HEK293 (cell line): ENCODE measurements at regions not wholly inside any gene's neighbourhood (a gene's known extent, or its start where the extent isn't known, plus 50 kb on each side); places are given as distances from the start of the nearest gene placed in this dataset.

ENCODE experiments used
- ATF2 ChIP-seq: fragments of 450-650 bp; formaldehyde crosslinking; IDR thresholded peaks from 2 replicates; pipeline ENCODE4 v1.5.1; 2016; ENCODE audit warnings: missing biosample characterization, missing genetic modification characterization, low read depth
- BCL11A ChIP-seq: fragments of 450-650 bp; formaldehyde crosslinking; IDR thresholded peaks from 2 replicates; pipeline ENCODE4 v1.5.1; 2016; ENCODE audit warnings: low read depth, missing biosample characterization, missing genetic modification characterization
- INSM2 ChIP-seq: fragments of 450-650 bp; formaldehyde crosslinking; IDR thresholded peaks from 2 replicates; pipeline ENCODE4 v1.5.1; 2016; ENCODE audit warnings: missing biosample characterization, missing genetic modification characterization
- KLF7 ChIP-seq: fragments of 450-650 bp; formaldehyde crosslinking; IDR thresholded peaks from 2 replicates; pipeline ENCODE4 v1.5.1; 2016; ENCODE audit warnings: missing biosample characterization, missing genetic modification characterization, borderline replicate concordance
- OVOL3 ChIP-seq: fragments of 450-650 bp; formaldehyde crosslinking; IDR thresholded peaks from 2 replicates; pipeline ENCODE4 v1.5.1; 2016; ENCODE audit warnings: missing biosample characterization, missing genetic modification characterization
- PRDM1 ChIP-seq: fragments of 450-650 bp; formaldehyde crosslinking; IDR thresholded peaks from 2 replicates; pipeline ENCODE4; 2016; ENCODE audit warnings: missing biosample characterization, missing genetic modification characterization
- SP2 ChIP-seq: fragments of 450-650 bp; formaldehyde crosslinking; IDR thresholded peaks from 2 replicates; pipeline ENCODE4 v1.5.1; 2016; ENCODE audit warnings: missing biosample characterization, missing genetic modification characterization
- YY1 ChIP-seq: fragments of 450-650 bp; formaldehyde crosslinking; IDR thresholded peaks from 2 replicates; pipeline ENCODE4 v1.5.1; 2018; ENCODE audit warnings: missing biosample characterization, missing genetic modification characterization
- ZBTB1 ChIP-seq: fragments of 450-650 bp; formaldehyde crosslinking; IDR thresholded peaks from 2 replicates; pipeline ENCODE4 v1.5.1; 2016; ENCODE audit warnings: missing biosample characterization, missing genetic modification characterization
- ZEB2 ChIP-seq: fragments of 450-650 bp; formaldehyde crosslinking; IDR thresholded peaks from 2 replicates; pipeline ENCODE4 v1.5.1; 2016; ENCODE audit warnings: missing biosample characterization, missing genetic modification characterization
- ZFHX2 ChIP-seq: fragments of 450-650 bp; formaldehyde crosslinking; conservative IDR thresholded peaks from 2 replicates; pipeline ENCODE4 v1.5.1; 2016; ENCODE audit warnings: missing biosample characterization, missing genetic modification characterization
- ZFP3 ChIP-seq: fragments of 450-650 bp; formaldehyde crosslinking; IDR thresholded peaks from 2 replicates; pipeline ENCODE4 v1.5.1; 2016; ENCODE audit warnings: low read depth, missing biosample characterization, missing genetic modification characterization
- ZNF140 ChIP-seq: fragments of 450-650 bp; formaldehyde crosslinking; IDR thresholded peaks from 2 replicates; pipeline ENCODE4 v1.5.1; 2016; ENCODE audit warnings: missing biosample characterization, missing genetic modification characterization
- ZNF146 ChIP-seq: fragments of 450-650 bp; formaldehyde crosslinking; IDR thresholded peaks from 2 replicates; pipeline ENCODE4 v1.5.1; 2016; ENCODE audit warnings: missing biosample characterization, missing genetic modification characterization
- ZNF18 ChIP-seq: fragments of 450-650 bp; formaldehyde crosslinking; IDR thresholded peaks from 2 replicates; pipeline ENCODE4 v1.5.1; 2016; ENCODE audit warnings: missing biosample characterization, missing genetic modification characterization
- ZNF19 ChIP-seq: fragments of 450-650 bp; formaldehyde crosslinking; IDR thresholded peaks from 2 replicates; pipeline ENCODE4; 2016; ENCODE audit warnings: missing biosample characterization, missing genetic modification characterization, low read depth
- ZNF2 ChIP-seq: fragments of 450-650 bp; formaldehyde crosslinking; IDR thresholded peaks from 2 replicates; pipeline ENCODE4 v1.5.1; 2016; ENCODE audit warnings: missing biosample characterization, missing genetic modification characterization
- ZNF23 ChIP-seq: fragments of 450-650 bp; formaldehyde crosslinking; IDR thresholded peaks from 2 replicates; pipeline ENCODE4 v1.5.1; 2016; ENCODE audit warnings: missing biosample characterization, missing genetic modification characterization, borderline replicate concordance
- ZNF302 ChIP-seq: fragments of 450-650 bp; formaldehyde crosslinking; IDR thresholded peaks from 2 replicates; pipeline ENCODE4 v1.5.1; 2016; ENCODE audit warnings: missing biosample characterization, missing genetic modification characterization, low read depth
- ZNF350 ChIP-seq: fragments of 450-650 bp; formaldehyde crosslinking; IDR thresholded peaks from 2 replicates; pipeline ENCODE4 v1.5.0; 2017; ENCODE audit warnings: missing biosample characterization, mild to moderate bottlenecking, missing genetic modification characterization
- ZNF426 ChIP-seq: fragments of 450-650 bp; formaldehyde crosslinking; IDR thresholded peaks from 2 replicates; pipeline ENCODE4 v1.5.1; 2017; ENCODE audit warnings: missing biosample characterization, missing genetic modification characterization, mild to moderate bottlenecking, inconsistent platforms, moderate library complexity
- ZNF473 ChIP-seq: fragments of 450-650 bp; formaldehyde crosslinking; IDR thresholded peaks from 2 replicates; pipeline ENCODE4 v1.5.1; 2017; ENCODE audit warnings: missing biosample characterization, missing genetic modification characterization
- ZNF48 ChIP-seq: fragments of 450-650 bp; formaldehyde crosslinking; IDR thresholded peaks from 2 replicates; pipeline ENCODE4 v1.5.1; 2016; ENCODE audit warnings: missing biosample characterization, missing genetic modification characterization
- ZNF521 ChIP-seq: fragments of 450-650 bp; formaldehyde crosslinking; IDR thresholded peaks from 2 replicates; pipeline ENCODE4 v1.5.1; 2017; ENCODE audit warnings: missing biosample characterization, mild to moderate bottlenecking, missing genetic modification characterization
- ZNF544 ChIP-seq: fragments of 450-650 bp; formaldehyde crosslinking; IDR thresholded peaks from 2 replicates; pipeline ENCODE4 v1.5.0; 2017; ENCODE audit warnings: missing biosample characterization, missing genetic modification characterization
- ZNF549 ChIP-seq: fragments of 450-650 bp; IDR thresholded peaks from 2 replicates; pipeline ENCODE4 v1.5.1; 2018; ENCODE audit warnings: missing biosample characterization, missing genetic modification characterization, mild to moderate bottlenecking, inconsistent platforms, moderate library complexity
- ZNF558 ChIP-seq: fragments of 450-650 bp; formaldehyde crosslinking; IDR thresholded peaks from 2 replicates; pipeline ENCODE4 v1.5.1; 2016; ENCODE audit warnings: missing biosample characterization, missing genetic modification characterization
- ZNF561 ChIP-seq: fragments of 450-650 bp; IDR thresholded peaks from 2 replicates; pipeline ENCODE4 v1.5.1; 2018; ENCODE audit warnings: missing biosample characterization, missing genetic modification characterization, borderline replicate concordance
- ZNF571 ChIP-seq: fragments of 450-650 bp; formaldehyde crosslinking; IDR thresholded peaks from 2 replicates; pipeline ENCODE4 v1.5.0; 2017; ENCODE audit warnings: missing biosample characterization, missing genetic modification characterization
- ZNF623 ChIP-seq: fragments of 450-650 bp; formaldehyde crosslinking; IDR thresholded peaks from 2 replicates; pipeline ENCODE4 v1.5.1; 2016; ENCODE audit warnings: missing biosample characterization, missing genetic modification characterization
- ZNF626 ChIP-seq: fragments of 450-650 bp; sonication (Bioruptor Pico); formaldehyde crosslinking; IDR thresholded peaks from 2 replicates; pipeline ENCODE4 v1.5.1; 2018; ENCODE audit warnings: missing biosample characterization, missing genetic modification characterization, inconsistent platforms
- ZNF629 ChIP-seq: fragments of 450-650 bp; formaldehyde crosslinking; IDR thresholded peaks from 2 replicates; pipeline ENCODE4 v1.5.1; 2017; ENCODE audit warnings: missing biosample characterization, missing genetic modification characterization
- ZNF658 ChIP-seq: fragments of 450-650 bp; formaldehyde crosslinking; IDR thresholded peaks from 2 replicates; pipeline ENCODE4; 2016; ENCODE audit warnings: missing biosample characterization, missing genetic modification characterization
- ZNF670 ChIP-seq: fragments of 450-650 bp; formaldehyde crosslinking; IDR thresholded peaks from 2 replicates; pipeline ENCODE4 v1.5.1; 2016; ENCODE audit warnings: missing biosample characterization, missing genetic modification characterization, low read depth
- ZNF785 ChIP-seq: fragments of 450-650 bp; formaldehyde crosslinking; IDR thresholded peaks from 2 replicates; pipeline ENCODE4 v1.5.1; 2016; ENCODE audit warnings: missing biosample characterization, missing genetic modification characterization
- ZNF791 ChIP-seq: fragments of 450-650 bp; formaldehyde crosslinking; IDR thresholded peaks from 2 replicates; pipeline ENCODE4 v1.5.1; 2016; ENCODE audit warnings: missing biosample characterization, missing genetic modification characterization
- ZSCAN16 ChIP-seq: fragments of 450-650 bp; formaldehyde crosslinking; IDR thresholded peaks from 2 replicates; pipeline ENCODE4 v1.5.1; 2016; ENCODE audit warnings: missing biosample characterization, missing genetic modification characterization
- ZSCAN30 ChIP-seq: fragments of 450-650 bp; IDR thresholded peaks from 2 replicates; pipeline ENCODE4 v1.5.1; 2018; ENCODE audit warnings: missing biosample characterization, mild to moderate bottlenecking, missing genetic modification characterization, moderate library complexity

- TF ChIP-seq ZNF658 (tag by site-specific recombination) (no peak), ZNF629 (tag by site-specific recombination) (peak; percentile 90), OVOL3 (tag by site-specific recombination) (no peak), ZSCAN30 (tag by site-specific recombination) (0 out of 2 replicates have a peak, but pooled peaks have one; percentile 11), ZNF2 (tag by site-specific recombination) (no peak), ZNF426 (tag by site-specific recombination) (no peak), YY1 (no peak), BCL11A (tag by site-specific recombination) (peak; percentile 83; the same call in 1 of the 2 replicates), ZNF140 (tag by site-specific recombination) (no peak), ZNF626 (tag by site-specific recombination) (no peak), ZNF18 (no peak), PRDM1 (tag by site-specific recombination) (no peak), SP2 (no peak), ZNF302 (tag by site-specific recombination) (no peak), ZFP3 (tag by site-specific recombination) (no peak), ATF2 (tag by site-specific recombination) (peak; percentile 72), ZNF561 (tag by site-specific recombination) (no peak), ZNF521 (tag by site-specific recombination) (no peak), ZNF549 (no peak), ZBTB1 (tag by site-specific recombination) (no peak), ZNF19 (tag by site-specific recombination) (no peak), ZEB2 (peak; percentile 97), ZNF544 (tag by site-specific recombination) (no peak), ZSCAN16 (no peak), ZNF785 (tag by site-specific recombination) (no peak), ZNF791 (tag by site-specific recombination) (no peak), ZNF571 (tag by site-specific recombination) (no peak), ZNF670 (tag by site-specific recombination) (no peak), ZFHX2 (tag by site-specific recombination) (no peak), ZNF23 (no peak), ZNF48 (tag by site-specific recombination) (no peak), ZNF146 (no peak), ZNF558 (tag by site-specific recombination) (0 out of 2 replicates have a peak, but pooled peaks have one; percentile 24), ZNF350 (tag by site-specific recombination) (no peak), ZNF473 (tag by site-specific recombination) (no peak), KLF7 (no peak), INSM2 (tag by site-specific recombination) (peak; percentile 78; the same call in 1 of the 2 replicates), ZNF623 (tag by site-specific recombination) (no peak)
Observed at GRCh38 chr15:95559875-95560394, 770.6 kb upstream of the NR2F2 start (continued).
